HepG2 (cell line): ENCODE measurements at regions not wholly inside any gene's neighbourhood (a gene's known extent, or its start where the extent isn't known, plus 50 kb on each side); places are given as distances from the start of the nearest gene placed in this dataset.

ENCODE experiments used
- ATAC-seq: fragments of 200-7000 bp; cut with Tn5 transposase; 3 replicates; pipeline ENCODE4 v1.9.1; 2020; ENCODE audit warnings: mild to moderate bottlenecking, moderate library complexity
- BruUV-seq: library from RNA; stranded (reverse); fragments of 400-500 nt; replicated peaks from 2 replicates; lab custom pipeline; 2021; lab: Mats Ljungman, UMichigan
- CTCF ChIA-PET: fragments of 300-600 bp; formaldehyde crosslinking; extraction: SDS; loops from one replicate; lab custom pipeline; 2021; ENCODE audit warnings: low total read pairs, inconsistent platforms, low intra/inter-chr PET ratio; lab: Yijun Ruan, JAX
- POLR2A ChIA-PET: fragments of 350-600 bp; sonication (Branson Sonifier 250); formaldehyde crosslinking; loops from one replicate; lab custom pipeline; 2020; ENCODE audit warnings: antibody characterized with exemption, inconsistent platforms; lab: Yijun Ruan, JAX
- DNase-seq: peaks from one replicate; pipeline ENCODE4 v3.0.0-alpha.2; 2015; ENCODE audit warnings: low spot score
- FAIRE-seq: peaks from 3 replicates; lab custom pipeline; 2011; peaks lifted over from hg19 to GRCh38; lab: Jason Lieb, UNC
- H2AFZ ChIP-seq: one replicate; pipeline ENCODE4 v1.6.1; 2011; ENCODE audit warnings: low read length, inconsistent platforms
- H3K27ac ChIP-seq: fragments of 300-600 bp; 3 replicates; pipeline ENCODE4 v1.8.0; 2011; ENCODE audit warnings: mixed run types, mild to moderate bottlenecking, mixed read lengths, low read length, inconsistent platforms; ENCODE audit not compliant: insufficient read depth; ENCODE audit errors: extremely low read length
- H3K27me3 ChIP-seq, 2 experiments: fragments of 200-600 bp in 1 of 2; 2 replicates in 1 of 2; 3 replicates in 1 of 2; pipeline versions ENCODE4 v1.6.0 to v1.8.0; 2011; ENCODE audit warnings: low read length in 2 of 2, mild to moderate bottlenecking in 2 of 2, moderate library complexity in 2 of 2, inconsistent platforms in 1 of 2; ENCODE audit not compliant: insufficient read depth in 2 of 2, control insufficient read depth in 1 of 2
- H3K36me3 ChIP-seq, 2 experiments: fragments of 200-600 bp in 1 of 2; replicated peaks in 1 of 2; 2 replicates in 1 of 2; 3 replicates in 1 of 2; pipeline versions ENCODE4 v1.5.1 to v1.8.0; 2011; ENCODE audit warnings: low read length in 2 of 2, inconsistent platforms in 1 of 2; ENCODE audit not compliant: insufficient read depth in 2 of 2, control insufficient read depth in 1 of 2
- H3K4me1 ChIP-seq: 2 replicates; pipeline ENCODE4 v1.5.1; 2012; ENCODE audit warnings: low read length, inconsistent platforms; ENCODE audit not compliant: insufficient read depth
- H3K4me2 ChIP-seq: 2 replicates; pipeline ENCODE4 v1.6.0; 2011; ENCODE audit warnings: low read depth, low read length, inconsistent platforms
- H3K4me3 ChIP-seq, 3 experiments: fragments of 200-600 bp in 1 of 3; sonication (generic), shearing (Covaris generic) in 1 of 3; replicated peaks in 1 of 3; 2 replicates each; pipeline ENCODE4 v1.5.1; 2011 to 2016; ENCODE audit warnings: low read length in 3 of 3, inconsistent platforms in 2 of 3, low read depth in 2 of 3, mild to moderate bottlenecking in 2 of 3, control low read depth in 1 of 3, mixed read lengths in 1 of 3; ENCODE audit not compliant: insufficient read depth in 1 of 3
- H3K79me2 ChIP-seq: one replicate; pipeline ENCODE4 v1.6.1; 2011; ENCODE audit warnings: low read length, inconsistent platforms; ENCODE audit not compliant: insufficient read depth
- H3K9ac ChIP-seq: 2 replicates; pipeline ENCODE4 v1.6.0; 2011; ENCODE audit warnings: mild to moderate bottlenecking, low read depth, low read length, inconsistent platforms; ENCODE audit not compliant: insufficient read depth
- H3K9me3 ChIP-seq: 2 replicates; pipeline ENCODE4 v1.5.1; 2012; ENCODE audit warnings: mild to moderate bottlenecking, low read length
- H4K20me1 ChIP-seq: 2 replicates; pipeline ENCODE4 v1.6.0; 2011; ENCODE audit warnings: inconsistent platforms, mild to moderate bottlenecking, low read length, moderate library complexity; ENCODE audit not compliant: insufficient read depth
- ESRRA ChIP-seq: sonication (generic); formaldehyde crosslinking; IDR thresholded peaks from 2 replicates; pipeline ENCODE4 v1.5.1; 2020; ENCODE audit warnings: mild to moderate bottlenecking, low read depth, missing genetic modification reagents
- GATA4 ChIP-seq: sonication (generic); IDR thresholded peaks from 2 replicates; pipeline ENCODE4 v1.6.1; 2016; ENCODE audit warnings: antibody characterized with exemption, low read depth, borderline replicate concordance
- NFE2L2 ChIP-seq: fragments of 150-350 bp; IDR thresholded peaks from 2 replicates; pipeline ENCODE4 v1.6.1; 2014; ENCODE audit warnings: low read length
- PHF8 ChIP-seq: sonication (generic); formaldehyde crosslinking; IDR thresholded peaks from 2 replicates; pipeline ENCODE4 v1.5.0; 2020; ENCODE audit warnings: missing genetic modification reagents
- SALL1 ChIP-seq: sonication (generic); formaldehyde crosslinking; IDR thresholded peaks from 2 replicates; pipeline ENCODE4 v1.8.0; 2022; ENCODE audit warnings: mild to moderate bottlenecking, missing genetic modification reagents
- SNRNP70 ChIP-seq: fragments of 200-400 bp; formaldehyde crosslinking; IDR thresholded peaks from 2 replicates; pipeline ENCODE4 v1.6.1; 2017; ENCODE audit warnings: mild to moderate bottlenecking, low read depth, low read length, moderate library complexity
- TGIF2 ChIP-seq: IDR thresholded peaks from 2 replicates; pipeline ENCODE4 v1.6.1; 2016; ENCODE audit warnings: control low read depth, missing compliant biosample characterization
- ZNF121 ChIP-seq: sonication (generic); formaldehyde crosslinking; IDR thresholded peaks from 2 replicates; pipeline ENCODE4 v1.5.0; 2020; ENCODE audit warnings: mild to moderate bottlenecking, missing genetic modification reagents
- ZNF138 ChIP-seq: sonication (generic); formaldehyde crosslinking; IDR thresholded peaks from 2 replicates; pipeline ENCODE4 v1.5.0; 2020; ENCODE audit warnings: mild to moderate bottlenecking, low read depth, missing genetic modification reagents
- ZNF260 ChIP-seq: sonication (generic); formaldehyde crosslinking; IDR thresholded peaks from 2 replicates; pipeline ENCODE4 v1.4.0; 2020; ENCODE audit warnings: missing genetic modification reagents, low read depth, mild to moderate bottlenecking, borderline replicate concordance
- ZNF343 ChIP-seq: sonication (generic); formaldehyde crosslinking; IDR thresholded peaks from 2 replicates; pipeline ENCODE4 v1.4.0; 2020; ENCODE audit warnings: mild to moderate bottlenecking, missing genetic modification reagents
- ZNF563 ChIP-seq: sonication (generic); formaldehyde crosslinking; IDR thresholded peaks from 2 replicates; pipeline ENCODE4 v1.8.0; 2022; ENCODE audit warnings: mild to moderate bottlenecking, moderate library complexity, missing genetic modification reagents
- ZNF775 ChIP-seq: sonication (generic); formaldehyde crosslinking; IDR thresholded peaks from 2 replicates; pipeline ENCODE4 v1.4.0; 2020; ENCODE audit warnings: missing genetic modification reagents, mild to moderate bottlenecking, moderate library complexity, borderline replicate concordance
- ZNF841 ChIP-seq: sonication (generic); formaldehyde crosslinking; IDR thresholded peaks from 2 replicates; pipeline ENCODE4 v1.8.1; 2023; ENCODE audit warnings: missing genetic modification reagents, borderline replicate concordance
- ZNF878 ChIP-seq: sonication (generic); formaldehyde crosslinking; IDR thresholded peaks from 2 replicates; pipeline ENCODE4 v1.8.1; 2023; ENCODE audit warnings: mild to moderate bottlenecking, missing genetic modification reagents, moderate library complexity
- WGBS: methylation state at CpG from one replicate; pipeline ENCODE4 v1.1.6; 2017; ENCODE audit warnings: low lambda C conversion rate; 5-methylcytosine and 5-hydroxymethylcytosine counted together
- in situ Hi-C: cut with HindIII; loops from 2 replicates; pipeline ENCODE4 v1.10.0; 2017; ENCODE audit warnings: low pct_unique_long_range_greater_than_20kb; ENCODE audit not compliant: extremely low pct_ligation_motif_present
- intact Hi-C: fragments of 100-400 bp; cut with micrococcal nuclease; formaldehyde crosslinking; loops from one replicate; pipeline ENCODE4 v1.10.0; 2022; ENCODE audit not compliant: unreplicated experiment
- TF ChIP-seq, protein P1 (sequence below): sonication (generic); formaldehyde crosslinking; IDR thresholded peaks from 2 replicates; pipeline ENCODE4 v1.5.0; 2020; ENCODE audit warnings: missing genetic modification reagents, mild to moderate bottlenecking, borderline replicate concordance
- TF ChIP-seq, protein P2 (sequence below): sonication (generic); formaldehyde crosslinking; IDR thresholded peaks from 2 replicates; pipeline ENCODE4 v1.4.0; 2020; ENCODE audit warnings: mild to moderate bottlenecking, missing genetic modification reagents

DNA sequence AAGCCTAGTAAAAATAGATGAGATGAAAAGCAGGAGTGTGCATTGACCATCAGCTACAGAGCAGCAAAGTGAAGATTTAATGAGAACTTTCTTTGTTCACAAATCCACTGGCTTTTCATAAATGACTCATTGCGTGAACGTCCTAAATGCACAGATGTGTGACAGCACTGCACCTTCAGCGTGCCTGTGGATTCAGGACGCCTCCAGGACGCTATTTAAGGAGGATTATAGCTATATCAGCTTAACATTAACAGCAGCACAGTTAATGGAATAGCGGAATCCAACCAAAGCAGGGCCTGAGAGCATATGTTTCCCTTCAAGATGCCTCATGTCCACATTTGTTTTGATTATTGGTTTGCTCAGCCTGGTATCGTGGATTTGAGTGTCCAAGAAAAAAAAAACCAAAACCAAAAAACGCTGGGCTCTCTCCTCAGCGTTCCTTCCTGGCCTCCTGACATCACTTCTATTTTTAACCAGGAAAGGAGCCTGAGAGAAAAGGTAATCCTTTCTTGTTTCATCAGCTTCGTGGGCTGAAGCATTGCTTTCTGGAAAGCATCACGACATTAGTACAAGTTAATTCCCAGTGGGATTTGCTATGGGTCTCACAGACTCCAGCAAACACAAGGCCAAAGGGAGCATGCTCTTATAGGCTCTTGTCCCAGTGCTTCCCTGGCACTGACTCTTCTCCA lies 447.0 kb upstream of the SMIM21 start:
- Histone ChIP-seq H3K4me3 (no peak overlapping the region), H3K27ac (no peak overlapping the region), H3K9me3 (no peaks in the 10 kb centered on the region), H3K27me3 (peaks cover 3 to 4% of the 10 kb centered on the region in 2 experiments; a peak in 1 of 5 replicates), H3K4me2 (no peak overlapping the region), H4K20me1 (no peaks in the 10 kb centered on the region), H3K9ac (no peak overlapping the region), H3K4me1 (no peaks in the 10 kb centered on the region), H2AFZ (no peak overlapping the region), H3K79me2 (no peaks in the 10 kb centered on the region), H3K36me3 (no peaks in the 10 kb centered on the region)
- BruUV-seq: no TSS peak
- ChIA-PET POLR2A (no interaction called here), CTCF (no interaction called here)
- in situ Hi-C loops: no loop called here
- TF ChIP-seq ESRRA (CRISPR knock-in tag): no peak
- no peak for TF ChIP-seq TGIF2
- no peak for TF ChIP-seq SALL1 (CRISPR knock-in tag)
- no peak for TF ChIP-seq PHF8
- TF ChIP-seq SNRNP70: no peak
- TF ChIP-seq, protein P1, sequence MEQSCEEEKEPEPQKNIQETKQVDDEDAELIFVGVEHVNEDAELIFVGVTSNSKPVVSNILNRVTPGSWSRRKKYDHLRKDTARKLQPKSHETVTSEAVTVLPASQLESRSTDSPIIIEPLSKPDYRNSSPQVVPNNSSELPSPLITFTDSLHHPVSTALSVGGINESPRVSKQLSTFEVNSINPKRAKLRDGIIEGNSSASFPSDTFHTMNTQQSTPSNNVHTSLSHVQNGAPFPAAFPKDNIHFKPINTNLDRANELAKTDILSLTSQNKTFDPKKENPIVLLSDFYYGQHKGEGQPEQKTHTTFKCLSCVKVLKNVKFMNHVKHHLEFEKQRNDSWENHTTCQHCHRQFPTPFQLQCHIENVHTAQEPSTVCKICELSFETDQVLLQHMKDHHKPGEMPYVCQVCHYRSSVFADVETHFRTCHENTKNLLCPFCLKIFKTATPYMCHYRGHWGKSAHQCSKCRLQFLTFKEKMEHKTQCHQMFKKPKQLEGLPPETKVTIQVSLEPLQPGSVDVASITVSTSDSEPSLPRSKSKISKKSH: no peak
- DNase-seq: no peak
- no peak for ATAC-seq
- intact Hi-C loops: no loop called here
- 5% methylated on average over 10 of the region's 11 CpGs for WGBS
- no peak for FAIRE-seq

DNA sequence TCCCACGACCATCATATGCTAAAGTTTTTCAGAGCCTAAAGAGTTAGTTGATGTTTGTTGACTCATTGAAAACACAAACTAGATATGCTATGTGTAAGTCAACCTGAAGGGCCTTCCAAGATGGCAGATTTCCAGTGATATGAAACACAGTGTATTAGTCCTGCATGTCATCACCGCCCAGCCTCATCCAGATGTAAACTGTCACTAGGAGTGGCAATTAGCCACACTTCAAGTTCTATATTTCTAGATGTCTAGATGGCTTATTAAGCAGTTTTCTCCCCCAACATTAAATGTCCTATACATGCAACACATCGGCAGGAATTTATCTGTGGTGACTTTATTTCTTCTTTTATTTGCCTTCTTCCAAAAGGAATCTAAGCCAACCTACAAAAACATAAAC lies 444.1 kb upstream of the SMIM21 start:
- Histone ChIP-seq H3K27ac (no peak overlapping the region), H3K4me2 (no peak overlapping the region), H3K9me3 (no peaks in the 10 kb centered on the region), H3K4me3 (no peak overlapping the region), H3K9ac (no peak overlapping the region), H3K36me3 (no peaks in the 10 kb centered on the region), H2AFZ (no peak overlapping the region), H3K27me3 (peaks cover 3 to 15% of the 10 kb centered on the region in 2 experiments; a peak in 1 of 5 replicates), H3K4me1 (no peaks in the 10 kb centered on the region), H3K79me2 (no peaks in the 10 kb centered on the region), H4K20me1 (no peaks in the 10 kb centered on the region)
- in situ Hi-C loops: no loop called here
- FAIRE-seq (no peak), DNase-seq (no peak), ATAC-seq (no peak)
- no TSS peak for BruUV-seq
- intact Hi-C loops: no loop called here
- 21% methylated on average over 3 of the region's 3 CpGs for WGBS
- no peak for TF ChIP-seq ZNF138
- TF ChIP-seq ZNF775 (CRISPR knock-in tag): no peak
- no peak for TF ChIP-seq GATA4
- no peak for TF ChIP-seq ZNF121 (CRISPR knock-in tag)
- no peak for TF ChIP-seq ZNF563
- TF ChIP-seq ZNF343 (CRISPR knock-in tag): no peak
- no peak for TF ChIP-seq ZNF841 (CRISPR knock-in tag)
- no peak for TF ChIP-seq ZNF878
- no peak for TF ChIP-seq NFE2L2
- TF ChIP-seq ZNF260: no peak
- TF ChIP-seq, protein P2, sequence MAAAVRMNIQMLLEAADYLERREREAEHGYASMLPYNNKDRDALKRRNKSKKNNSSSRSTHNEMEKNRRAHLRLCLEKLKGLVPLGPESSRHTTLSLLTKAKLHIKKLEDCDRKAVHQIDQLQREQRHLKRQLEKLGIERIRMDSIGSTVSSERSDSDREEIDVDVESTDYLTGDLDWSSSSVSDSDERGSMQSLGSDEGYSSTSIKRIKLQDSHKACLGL (CRISPR knock-in tag): no peak
- ChIA-PET CTCF (no interaction called here), POLR2A (no interaction called here)
